ENCODE measurements at regions not wholly inside any gene's neighbourhood (a gene's known extent, or its start where the extent isn't known, plus 50 kb on each side); places are given as distances from the start of the nearest gene placed in this dataset.
A peak's percentile ranks its signal among the peaks of the same experiment; 100 is the strongest.

- Histone ChIP-seq H3K14ac (ENCODE audit: low read length) (no peak overlapping the region), H3K4me2 (ENCODE audit: insufficient read depth, low read length, poor library complexity, severe bottlenecking) (no peak overlapping the region), H2BK15ac (ENCODE audit: low read length) (no peak overlapping the region), H2BK12ac (ENCODE audit: low read length) (no peak overlapping the region), H3K9ac (ENCODE audit: low read depth, low read length, poor library complexity) (no peak overlapping the region), H3K4me1 (ENCODE audit: control insufficient read depth in 2 of 2, insufficient read depth in 1 of 2, low read depth in 1 of 2, low read length in 2 of 2) (peaks cover 0 to 5% of the 10 kb centered on the region in 2 donors), H4K91ac (ENCODE audit: low read depth, low read length, poor library complexity) (no peak overlapping the region), H3K4ac (ENCODE audit: low read length) (no peak overlapping the region), H3K18ac (ENCODE audit: low read length) (no peak overlapping the region), H2BK5ac (ENCODE audit: low read length) (no peak overlapping the region), H2AFZ (ENCODE audit: low read length) (peak overlapping the region; percentile 17), H2BK120ac (ENCODE audit: low read depth, low read length) (no peak overlapping the region), H3K27me3 (ENCODE audit: control insufficient read depth in 3 of 3, insufficient read depth in 3 of 3, low read depth in 1 of 3, low read length in 3 of 3) (no peaks in the 10 kb centered on the region), H3K36me3 (replicated peaks in 1 of 2; ENCODE audit: control insufficient read depth in 2 of 2, insufficient read depth in 2 of 2, low read length in 2 of 2) (no peaks in the 10 kb centered on the region), H3K4me3 (ENCODE audit: low read length in 2 of 2) (no peak overlapping the region), H3K27ac (replicated peaks; ENCODE audit: low read length) (no peak overlapping the region), H3K23ac (ENCODE audit: low read depth, low read length, poor library complexity) (no peak overlapping the region), H4K8ac (ENCODE audit: low read depth, low read length) (no peak overlapping the region), H2AK5ac (ENCODE audit: low read depth, low read length) (no peak overlapping the region), H3K9me3 (replicated peaks in 1 of 2; ENCODE audit: control insufficient read depth in 2 of 2, insufficient read depth in 1 of 2, low read depth in 1 of 2, low read length in 2 of 2) (no peaks in the 10 kb centered on the region), H3K79me1 (ENCODE audit: low read depth, low read length) (no peaks in the 10 kb centered on the region)
- DNase-seq (ENCODE audit: low spot score) = no peak
- no CpG with 5 or more reads among the region's 3 CpGs for WGBS, 2 donors (ENCODE audit: extremely low coverage in 2 of 2, insufficient read length in 2 of 2, insufficient replicate concordance in 1 of 2)
These were observed 223.6 kb downstream of the OGFRL1 start for GRCh38 chr6:71512256-71512655.

GRCh38 chr6:71513036-71513435 lies 224.4 kb downstream of the OGFRL1 start:
- H4K91ac ChIP-seq (ENCODE audit: low read depth, low read length, poor library complexity) = no peak overlapping the region
- no peaks in the 10 kb centered on the region for H3K36me3 ChIP-seq (replicated peaks in 1 of 2; ENCODE audit: control insufficient read depth in 2 of 2, insufficient read depth in 2 of 2, low read length in 2 of 2)
- H3K18ac ChIP-seq (ENCODE audit: low read length) = no peak overlapping the region
- no peak overlapping the region for H2AFZ ChIP-seq (ENCODE audit: low read length)
- no peak overlapping the region for H3K4ac ChIP-seq (ENCODE audit: low read length)
- no peak overlapping the region for H2BK120ac ChIP-seq (ENCODE audit: low read depth, low read length)
- H2AK5ac ChIP-seq (ENCODE audit: low read depth, low read length) = no peak overlapping the region
- H3K23ac ChIP-seq (ENCODE audit: low read depth, low read length, poor library complexity) = no peak overlapping the region
- no peak overlapping the region for H3K14ac ChIP-seq (ENCODE audit: low read length)
- DNase-seq (ENCODE audit: low spot score) = no peak
- no peak overlapping the region for H2BK5ac ChIP-seq (ENCODE audit: low read length)
- no peaks in the 10 kb centered on the region for H3K9me3 ChIP-seq (replicated peaks in 1 of 2; ENCODE audit: control insufficient read depth in 2 of 2, insufficient read depth in 1 of 2, low read depth in 1 of 2, low read length in 2 of 2)
- no peak overlapping the region for H2BK12ac ChIP-seq (ENCODE audit: low read length)
- H3K4me1 ChIP-seq (ENCODE audit: control insufficient read depth in 2 of 2, insufficient read depth in 1 of 2, low read depth in 1 of 2, low read length in 2 of 2) = peaks cover 0 to 4% of the 10 kb centered on the region in 2 donors
- no CpG with 5 or more reads among the region's 3 CpGs for WGBS, 2 donors (ENCODE audit: extremely low coverage in 2 of 2, insufficient read length in 2 of 2, insufficient replicate concordance in 1 of 2)
- H3K27ac ChIP-seq (replicated peaks; ENCODE audit: low read length) = no peak overlapping the region
- H4K8ac ChIP-seq (ENCODE audit: low read depth, low read length) = no peak overlapping the region
- H3K9ac ChIP-seq (ENCODE audit: low read depth, low read length, poor library complexity) = no peak overlapping the region
- no peak overlapping the region for H2BK15ac ChIP-seq (ENCODE audit: low read length)
- H3K4me2 ChIP-seq (ENCODE audit: insufficient read depth, low read length, poor library complexity, severe bottlenecking) = no peak overlapping the region
- no peaks in the 10 kb centered on the region for H3K79me1 ChIP-seq (ENCODE audit: low read depth, low read length)
- H3K27me3 ChIP-seq (ENCODE audit: control insufficient read depth in 3 of 3, insufficient read depth in 3 of 3, low read depth in 1 of 3, low read length in 3 of 3) = no peaks in the 10 kb centered on the region
- H3K4me3 ChIP-seq (ENCODE audit: low read length in 2 of 2) = no peak overlapping the region

- Histone ChIP-seq H2AFZ (ENCODE audit: low read length) (no peak overlapping the region), H3K36me3 (replicated peaks in 1 of 2; ENCODE audit: control insufficient read depth in 2 of 2, insufficient read depth in 2 of 2, low read length in 2 of 2) (no peaks in the 10 kb centered on the region), H3K18ac (ENCODE audit: low read length) (no peak overlapping the region), H3K27me3 (ENCODE audit: control insufficient read depth in 3 of 3, insufficient read depth in 3 of 3, low read depth in 1 of 3, low read length in 3 of 3) (no peaks in the 10 kb centered on the region), H2BK5ac (ENCODE audit: low read length) (no peak overlapping the region), H3K4me2 (ENCODE audit: insufficient read depth, low read length, poor library complexity, severe bottlenecking) (no peak overlapping the region), H3K27ac (replicated peaks; ENCODE audit: low read length) (no peak overlapping the region), H3K9ac (ENCODE audit: low read depth, low read length, poor library complexity) (no peak overlapping the region), H3K4me3 (ENCODE audit: low read length in 2 of 2) (no peak overlapping the region), H2AK5ac (ENCODE audit: low read depth, low read length) (no peak overlapping the region), H4K91ac (ENCODE audit: low read depth, low read length, poor library complexity) (no peak overlapping the region), H3K14ac (ENCODE audit: low read length) (no peak overlapping the region), H2BK15ac (ENCODE audit: low read length) (no peak overlapping the region), H4K8ac (ENCODE audit: low read depth, low read length) (no peak overlapping the region), H3K4ac (ENCODE audit: low read length) (no peak overlapping the region), H3K4me1 (ENCODE audit: control insufficient read depth in 2 of 2, insufficient read depth in 1 of 2, low read depth in 1 of 2, low read length in 2 of 2) (peaks cover 0 to 3% of the 10 kb centered on the region in 2 donors), H2BK12ac (ENCODE audit: low read length) (no peak overlapping the region), H3K23ac (ENCODE audit: low read depth, low read length, poor library complexity) (no peak overlapping the region), H2BK120ac (ENCODE audit: low read depth, low read length) (no peak overlapping the region), H3K9me3 (replicated peaks in 1 of 2; ENCODE audit: control insufficient read depth in 2 of 2, insufficient read depth in 1 of 2, low read depth in 1 of 2, low read length in 2 of 2) (no peaks in the 10 kb centered on the region), H3K79me1 (ENCODE audit: low read depth, low read length) (no peaks in the 10 kb centered on the region)
- no CpG with 5 or more reads among the region's 3 CpGs for WGBS, 2 donors (ENCODE audit: extremely low coverage in 2 of 2, insufficient read length in 2 of 2, insufficient replicate concordance in 1 of 2)
- DNase-seq (ENCODE audit: low spot score) = no peak
These were observed 234.9 kb downstream of the OGFRL1 start for GRCh38 chr6:71523548-71523947.

- H2AFZ ChIP-seq (ENCODE audit: low read length) = no peak overlapping the region
- no peaks in the 10 kb centered on the region for H3K79me1 ChIP-seq (ENCODE audit: low read depth, low read length)
- H2BK120ac ChIP-seq (ENCODE audit: low read depth, low read length) = no peak overlapping the region
- no peak overlapping the region for H2BK12ac ChIP-seq (ENCODE audit: low read length)
- H2BK5ac ChIP-seq (ENCODE audit: low read length) = no peak overlapping the region
- H3K4me3 ChIP-seq (ENCODE audit: low read length in 2 of 2) = no peak overlapping the region
- DNase-seq (ENCODE audit: low spot score) = no peak
- H3K27ac ChIP-seq (replicated peaks; ENCODE audit: low read length) = no peak overlapping the region
- H3K27me3 ChIP-seq (ENCODE audit: control insufficient read depth in 3 of 3, insufficient read depth in 3 of 3, low read depth in 1 of 3, low read length in 3 of 3) = no peaks in the 10 kb centered on the region
- no peak overlapping the region for H3K4me2 ChIP-seq (ENCODE audit: insufficient read depth, low read length, poor library complexity, severe bottlenecking)
- H3K9me3 ChIP-seq (replicated peaks in 1 of 2; ENCODE audit: control insufficient read depth in 2 of 2, insufficient read depth in 1 of 2, low read depth in 1 of 2, low read length in 2 of 2) = no peaks in the 10 kb centered on the region
- H2BK15ac ChIP-seq (ENCODE audit: low read length) = no peak overlapping the region
- H3K18ac ChIP-seq (ENCODE audit: low read length) = no peak overlapping the region
- no peak overlapping the region for H3K4ac ChIP-seq (ENCODE audit: low read length)
- H3K23ac ChIP-seq (ENCODE audit: low read depth, low read length, poor library complexity) = no peak overlapping the region
- no peak overlapping the region for H4K91ac ChIP-seq (ENCODE audit: low read depth, low read length, poor library complexity)
- WGBS, 2 donors (ENCODE audit: extremely low coverage in 2 of 2, insufficient read length in 2 of 2, insufficient replicate concordance in 1 of 2) = no CpG with 5 or more reads among the region's 4 CpGs
- H4K8ac ChIP-seq (ENCODE audit: low read depth, low read length) = no peak overlapping the region
- H3K4me1 ChIP-seq (ENCODE audit: control insufficient read depth in 2 of 2, insufficient read depth in 1 of 2, low read depth in 1 of 2, low read length in 2 of 2) = peaks cover 0 to 3% of the 10 kb centered on the region in 2 donors
- no peak overlapping the region for H2AK5ac ChIP-seq (ENCODE audit: low read depth, low read length)
- no peak overlapping the region for H3K9ac ChIP-seq (ENCODE audit: low read depth, low read length, poor library complexity)
- H3K14ac ChIP-seq (ENCODE audit: low read length) = no peak overlapping the region
- no peaks in the 10 kb centered on the region for H3K36me3 ChIP-seq (replicated peaks in 1 of 2; ENCODE audit: control insufficient read depth in 2 of 2, insufficient read depth in 2 of 2, low read length in 2 of 2)
These were observed 235.6 kb downstream of the OGFRL1 start for GRCh38 chr6:71524201-71524600.
